OCI-LY1 (cell line): ENCODE measurements at regions not wholly inside any gene's neighbourhood (a gene's known extent, or its start where the extent isn't known, plus 50 kb on each side); places are given as distances from the start of the nearest gene placed in this dataset.
"Not testable (repeated sequence)": the region's sequence is repeated elsewhere in the genome, so short reads cannot be mapped to it uniquely, and the experiment has no call there.

Experiments
- H2AFZ ChIP-seq: fragments of 200-600 bp; sonication (generic), shearing (Covaris generic); 2 replicates; pipeline ENCODE4 v1.6.0; 2014; ENCODE audit warnings: antibody characterized with exemption, mild to moderate bottlenecking, low read length
- H3F3A ChIP-seq: fragments of 200-600 bp; sonication (generic), shearing (Covaris generic); 2 replicates; pipeline ENCODE4 v1.6.0; 2014; ENCODE audit warnings: mild to moderate bottlenecking, antibody characterized with exemption, low read length, moderate library complexity; ENCODE audit not compliant: insufficient read depth
- H3K27ac ChIP-seq: fragments of 200-600 bp; sonication (generic); 2 replicates; pipeline ENCODE4 v1.5.1; 2014; ENCODE audit warnings: low read length, mixed run types, mild to moderate bottlenecking, low read depth; ENCODE audit not compliant: poor library complexity, severe bottlenecking
- H3K27me3 ChIP-seq: fragments of 200-600 bp; sonication (generic); 2 replicates; pipeline ENCODE4 v1.6.0; 2014; ENCODE audit warnings: antibody characterized with exemption, mild to moderate bottlenecking, low read length, moderate library complexity; ENCODE audit not compliant: insufficient read depth
- H3K36me3 ChIP-seq: fragments of 200-600 bp; sonication (generic); 2 replicates; pipeline ENCODE4 v1.6.1; 2014; ENCODE audit warnings: mild to moderate bottlenecking, antibody characterized with exemption, low read length, moderate library complexity, mixed read lengths; ENCODE audit not compliant: insufficient read depth
- H3K4me1 ChIP-seq: fragments of 200-600 bp; sonication (generic); 2 replicates; pipeline ENCODE4 v1.5.1; 2014; ENCODE audit warnings: mild to moderate bottlenecking, low read length, moderate library complexity; ENCODE audit not compliant: insufficient read depth, severe bottlenecking
- H3K4me2 ChIP-seq: fragments of 200-600 bp; sonication (generic), shearing (Covaris generic); 2 replicates; pipeline ENCODE4 v1.6.1; 2014; ENCODE audit warnings: low read length
- H3K4me3 ChIP-seq: fragments of 200-600 bp; sonication (generic); 2 replicates; pipeline ENCODE4 v1.5.1; 2014; ENCODE audit warnings: low read length, low read depth, mild to moderate bottlenecking, mixed read lengths; ENCODE audit not compliant: poor library complexity, severe bottlenecking
- H3K79me2 ChIP-seq: fragments of 200-600 bp; shearing (Covaris generic); 2 replicates; pipeline ENCODE4 v1.6.1; 2016; ENCODE audit warnings: mixed run types, low read length, mixed read lengths; ENCODE audit not compliant: insufficient read depth
- H3K9ac ChIP-seq: fragments of 200-600 bp; sonication (generic), shearing (Covaris generic); 2 replicates; pipeline ENCODE4 v1.6.1; 2014; ENCODE audit warnings: mild to moderate bottlenecking, low read length, mixed read lengths
- H3K9me2 ChIP-seq: fragments of 200-600 bp; sonication (generic), shearing (Covaris generic); 2 replicates; pipeline ENCODE4 v1.6.1; 2014; ENCODE audit warnings: low read depth, mild to moderate bottlenecking, low read length, mixed read lengths
- H3K9me3 ChIP-seq: fragments of 200-600 bp; shearing (Covaris generic); 2 replicates; pipeline ENCODE4 v1.6.1; 2014; ENCODE audit warnings: low read length, mixed read lengths
- H4K20me1 ChIP-seq: fragments of 200-600 bp; sonication (generic), shearing (Covaris generic); 2 replicates; pipeline ENCODE4 v1.6.0; 2016; ENCODE audit warnings: mild to moderate bottlenecking, low read length; ENCODE audit not compliant: insufficient read depth
- EZH2 ChIP-seq: fragments of 200-600 bp; sonication (generic), shearing (Covaris generic); IDR thresholded peaks from 2 replicates; pipeline ENCODE4 v1.8.0; 2017; ENCODE audit warnings: borderline replicate concordance, mixed run types, mild to moderate bottlenecking, antibody characterized with exemption, low read length, moderate library complexity, mixed read lengths
- TF ChIP-seq, protein P1 (sequence below): fragments of 200-600 bp; sonication (generic), shearing (Covaris generic); IDR thresholded peaks from 2 replicates; pipeline ENCODE4 v1.5.1; 2017; ENCODE audit warnings: mild to moderate bottlenecking, antibody characterized with exemption, low read length, moderate library complexity, mixed read lengths

DNA sequence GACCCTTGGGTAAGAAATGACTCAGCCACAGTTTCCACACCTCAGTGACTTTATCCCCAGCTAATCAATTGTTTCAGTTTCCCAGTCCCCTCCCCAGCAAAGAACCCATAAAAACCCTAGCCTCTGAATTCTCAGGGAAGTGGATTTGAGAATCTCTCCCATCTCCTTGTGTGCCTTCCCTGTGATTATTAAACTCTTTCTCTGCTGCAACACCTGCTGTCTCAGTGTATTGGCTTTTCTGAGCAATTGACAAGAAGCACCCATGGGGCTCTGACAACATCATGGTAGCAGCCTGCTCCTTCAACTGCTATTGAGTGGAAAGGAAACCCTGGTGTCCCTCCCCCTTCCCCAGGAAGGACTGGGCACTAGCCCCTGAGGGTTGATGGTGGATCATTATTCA lies 73.7 kb downstream of the UQCRFS1 start:
- Histone ChIP-seq H3K9me2 (no peaks in the 10 kb centered on the region), H3F3A (no peaks in the 10 kb centered on the region), H3K4me3 (no peak overlapping the region), H3K4me1 (no peaks in the 10 kb centered on the region), H3K4me2 (no peak overlapping the region), H3K9me3 (no peaks in the 10 kb centered on the region), H4K20me1 (no peaks in the 10 kb centered on the region), H3K36me3 (no peaks in the 10 kb centered on the region), H3K27ac (no peak overlapping the region), H3K9ac (no peak overlapping the region), H2AFZ (no peak overlapping the region), H3K79me2 (no peaks in the 10 kb centered on the region), H3K27me3 (no peaks in the 10 kb centered on the region)
- no peak for TF ChIP-seq EZH2
- TF ChIP-seq, protein P1, sequence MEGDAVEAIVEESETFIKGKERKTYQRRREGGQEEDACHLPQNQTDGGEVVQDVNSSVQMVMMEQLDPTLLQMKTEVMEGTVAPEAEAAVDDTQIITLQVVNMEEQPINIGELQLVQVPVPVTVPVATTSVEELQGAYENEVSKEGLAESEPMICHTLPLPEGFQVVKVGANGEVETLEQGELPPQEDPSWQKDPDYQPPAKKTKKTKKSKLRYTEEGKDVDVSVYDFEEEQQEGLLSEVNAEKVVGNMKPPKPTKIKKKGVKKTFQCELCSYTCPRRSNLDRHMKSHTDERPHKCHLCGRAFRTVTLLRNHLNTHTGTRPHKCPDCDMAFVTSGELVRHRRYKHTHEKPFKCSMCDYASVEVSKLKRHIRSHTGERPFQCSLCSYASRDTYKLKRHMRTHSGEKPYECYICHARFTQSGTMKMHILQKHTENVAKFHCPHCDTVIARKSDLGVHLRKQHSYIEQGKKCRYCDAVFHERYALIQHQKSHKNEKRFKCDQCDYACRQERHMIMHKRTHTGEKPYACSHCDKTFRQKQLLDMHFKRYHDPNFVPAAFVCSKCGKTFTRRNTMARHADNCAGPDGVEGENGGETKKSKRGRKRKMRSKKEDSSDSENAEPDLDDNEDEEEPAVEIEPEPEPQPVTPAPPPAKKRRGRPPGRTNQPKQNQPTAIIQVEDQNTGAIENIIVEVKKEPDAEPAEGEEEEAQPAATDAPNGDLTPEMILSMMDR: no peak

DNA sequence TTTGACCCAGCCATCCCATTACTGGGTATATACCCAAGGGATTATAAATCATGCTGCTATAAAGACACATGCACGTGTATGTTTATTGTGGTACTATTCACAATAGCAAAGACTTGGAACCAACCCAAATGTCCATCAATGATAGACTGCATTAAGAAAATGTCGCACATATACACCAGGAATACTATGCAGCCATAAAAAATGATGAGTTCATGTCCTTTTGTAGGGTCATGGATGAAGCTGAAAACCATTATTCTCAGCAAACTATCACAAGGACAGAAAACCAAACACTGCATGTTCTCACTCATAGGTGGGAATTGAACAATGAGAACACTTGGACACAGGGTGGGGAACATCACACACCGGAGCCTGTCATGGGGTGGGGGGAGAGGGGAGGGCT lies 74.7 kb downstream of the UQCRFS1 start:
- H3K79me2 ChIP-seq, H3K4me1 ChIP-seq, H3K27me3 ChIP-seq, H2AFZ ChIP-seq, H3K9me2 ChIP-seq, H3F3A ChIP-seq, H4K20me1 ChIP-seq, H3K9ac ChIP-seq, H3K9me3 ChIP-seq, H3K36me3 ChIP-seq, H3K4me3 ChIP-seq, H3K4me2 ChIP-seq, H3K27ac ChIP-seq: not testable (repeated sequence)

DNA sequence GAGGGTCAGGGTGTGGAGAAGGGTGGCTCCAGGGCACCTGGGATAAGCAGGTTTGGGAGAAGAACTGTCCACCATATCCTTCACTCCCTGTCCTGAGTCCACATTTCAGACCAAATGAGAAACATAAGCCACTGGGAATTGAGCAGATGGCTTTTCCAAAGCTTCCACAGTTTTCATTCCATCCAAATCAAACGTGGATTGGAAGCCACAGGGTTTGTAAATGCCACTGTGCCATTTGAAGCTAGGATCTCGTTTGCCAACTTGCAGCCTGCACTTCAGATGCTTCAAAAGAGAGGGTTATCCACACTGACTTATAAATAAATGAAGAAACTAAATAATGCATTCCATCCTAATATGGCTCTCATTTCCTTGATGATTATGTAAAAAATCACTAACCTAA lies 81.5 kb downstream of the UQCRFS1 start:
- H3K9me2 ChIP-seq: no peaks in the 10 kb centered on the region
- H3K9ac ChIP-seq: no peak overlapping the region
- H4K20me1 ChIP-seq: no peaks in the 10 kb centered on the region
- no peaks in the 10 kb centered on the region for H3K36me3 ChIP-seq
- no peaks in the 10 kb centered on the region for H3K9me3 ChIP-seq
- H3K4me1 ChIP-seq: no peaks in the 10 kb centered on the region
- H3K4me2 ChIP-seq: no peak overlapping the region
- no peak overlapping the region for H3K27ac ChIP-seq
- H3K4me3 ChIP-seq: no peak overlapping the region
- H3K79me2 ChIP-seq: no peaks in the 10 kb centered on the region
- no peak overlapping the region for H2AFZ ChIP-seq
- H3K27me3 ChIP-seq: no peaks in the 10 kb centered on the region
- TF ChIP-seq, protein P1: no peak
- TF ChIP-seq EZH2: no peak
- H3F3A ChIP-seq: no peaks in the 10 kb centered on the region

DNA sequence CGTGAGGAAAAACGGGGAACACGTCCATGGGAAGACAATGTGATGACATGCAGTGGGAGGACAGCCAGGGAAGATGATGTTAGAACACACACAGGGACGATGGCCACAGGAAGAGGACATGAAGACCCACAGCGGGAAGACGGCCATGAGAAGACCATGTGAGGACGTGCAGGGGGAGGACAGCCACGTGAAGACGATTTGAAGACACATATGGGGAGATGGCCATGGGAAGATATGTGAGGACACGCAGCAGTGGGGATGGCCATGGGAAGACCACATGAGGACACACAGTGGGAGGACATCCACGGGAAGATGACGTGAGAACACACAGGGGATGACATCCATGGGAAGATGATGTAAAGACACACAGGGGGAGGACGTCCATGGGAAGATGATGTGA lies 83.8 kb downstream of the UQCRFS1 start:
- TF ChIP-seq, protein P1: no peak
- no peak for TF ChIP-seq EZH2
- Histone ChIP-seq H3K4me3 (no peak overlapping the region), H3K27ac (no peak overlapping the region), H3F3A (no peaks in the 10 kb centered on the region), H3K36me3 (no peaks in the 10 kb centered on the region), H3K9ac (no peak overlapping the region), H3K9me3 (no peaks in the 10 kb centered on the region), H3K4me2 (no peak overlapping the region), H2AFZ (no peak overlapping the region), H3K4me1 (no peaks in the 10 kb centered on the region), H3K9me2 (no peaks in the 10 kb centered on the region), H4K20me1 (no peaks in the 10 kb centered on the region), H3K79me2 (no peaks in the 10 kb centered on the region), H3K27me3 (no peaks in the 10 kb centered on the region)
